NCI-H2081 (cell line): ENCODE measurements at regions not wholly inside any gene's neighbourhood (a gene's known extent, or its start where the extent isn't known, plus 50 kb on each side); places are given as distances from the start of the nearest gene placed in this dataset.
"Not testable (repeated sequence)": the region's sequence is repeated elsewhere in the genome, so short reads cannot be mapped to it uniquely, and the experiment has no call there.

ENCODE experiments used
- DNase-seq, 2 experiments: peaks; one replicate each; lab custom pipeline; 2025; lab: John Stamatoyannopoulos, UW

- no peak for DNase-seq
Observed at GRCh38 chr21:18715606-18716005, 312.0 kb upstream of the TMPRSS15 start.

GRCh38 chr21:18716578-18717138 lies 313.1 kb upstream of the TMPRSS15 start:
- DNase-seq = peak; percentile 21 to 39

- DNase-seq = no peak
Observed at GRCh38 chr21:18722193-18722592, 318.6 kb upstream of the TMPRSS15 start.

GRCh38 chr21:18723171-18723570 lies 319.6 kb upstream of the TMPRSS15 start:
- no peak for DNase-seq

- DNase-seq = peak in 1 of 2 experiments; percentile 7
Observed at GRCh38 chr21:18725653-18726052, 322.1 kb upstream of the TMPRSS15 start.

GRCh38 chr21:18741954-18742353 lies 338.4 kb upstream of the TMPRSS15 start:
- DNase-seq = no peak

GRCh38 chr21:18743531-18743930 lies 339.9 kb upstream of the TMPRSS15 start:
- DNase-seq = no peak

GRCh38 chr21:18744840-18745239 lies 341.3 kb upstream of the TMPRSS15 start:
- DNase-seq = no peak

GRCh38 chr21:18752894-18753293 lies 349.3 kb upstream of the TMPRSS15 start:
- DNase-seq = not testable (repeated sequence)

GRCh38 chr21:18756272-18756671 lies 352.7 kb upstream of the TMPRSS15 start:
- not testable (repeated sequence) for DNase-seq

- DNase-seq = no peak
Observed at GRCh38 chr21:18759267-18759666, 355.7 kb upstream of the TMPRSS15 start.

GRCh38 chr21:18759751-18760161 lies 356.2 kb upstream of the TMPRSS15 start:
- no peak for DNase-seq

GRCh38 chr21:18760247-18760646 lies 356.7 kb upstream of the TMPRSS15 start:
- no peak for DNase-seq

GRCh38 chr21:18764720-18765119 lies 361.1 kb upstream of the TMPRSS15 start:
- DNase-seq = no peak

GRCh38 chr21:18769599-18769998 lies 366.0 kb upstream of the TMPRSS15 start:
- no peak for DNase-seq

GRCh38 chr21:18771845-18772380 lies 368.3 kb upstream of the TMPRSS15 start:
- no peak for DNase-seq

GRCh38 chr21:18772404-18772803 lies 368.8 kb upstream of the TMPRSS15 start:
- DNase-seq = no peak

GRCh38 chr21:18772897-18773296 lies 369.3 kb upstream of the TMPRSS15 start:
- no peak for DNase-seq

- DNase-seq = no peak
Observed at GRCh38 chr21:18776936-18777335, 373.4 kb upstream of the TMPRSS15 start.

- DNase-seq = no peak
Observed at GRCh38 chr21:18782721-18783120, 379.1 kb upstream of the TMPRSS15 start.

- DNase-seq = peak in 1 of 2 experiments; percentile 24
Observed at GRCh38 chr21:18801468-18801867, 397.9 kb upstream of the TMPRSS15 start.

GRCh38 chr21:18803624-18804023 lies 400.0 kb upstream of the TMPRSS15 start:
- DNase-seq = no peak

- no peak for DNase-seq
Observed at GRCh38 chr21:18810136-18810535, 406.6 kb upstream of the TMPRSS15 start.

GRCh38 chr21:18812308-18812707 lies 408.7 kb upstream of the TMPRSS15 start:
- no peak for DNase-seq
